Head of caudate nucleus (tissue), 42 donors: ENCODE measurements at regions not wholly inside any gene's neighbourhood (a gene's known extent, or its start where the extent isn't known, plus 50 kb on each side); places are given as distances from the start of the nearest gene placed in this dataset.
A peak's percentile ranks its signal among the peaks of the same experiment; 100 is the strongest.

Experiments used
- DNase-seq, 42 donors: peaks; one replicate each; pipeline versions ENCODE4 v3.0.0 to v3.0.0-alpha.2; 2020 to 2021; ENCODE audit warnings: mixed read lengths in 7 of 42
- intact Hi-C: fragments of 100-400 bp; cut with DNase I; formaldehyde crosslinking; loops from one replicate; pipeline ENCODE4 v1.15.0; 2022

- DNase-seq: peak; percentile 42 to 91 (median 69)
Observed at GRCh38 chr7:128167042-128167701, 73.9 kb upstream of the LEP start.

GRCh38 chr7:128167791-128168666 is 73.0 kb upstream of the LEP start:
- DNase-seq: peak in 13 of 42 donors; percentile 11 to 54 (median 32)
- intact Hi-C loops: no loop called here

More at GRCh38 chr7:128167042-128167701, 73.9 kb upstream of the LEP start:
- intact Hi-C loops: no loop called here

GRCh38 chr7:128168667-128169210 is 72.3 kb upstream of the LEP start:
- intact Hi-C loops: no loop called here
- DNase-seq: peak in 4 of 42 donors; percentile 10 to 30 (median 22)

GRCh38 chr7:128170461-128170860 is 70.6 kb upstream of the LEP start:
- no peak for DNase-seq
- intact Hi-C loops: no loop called here

- no peak for DNase-seq
- intact Hi-C loops: no loop called here
Observed at GRCh38 chr7:128171342-128171918, 69.6 kb upstream of the LEP start.

- intact Hi-C loops: no loop called here
Observed at GRCh38 chr7:128172151-128172550, 68.9 kb upstream of the LEP start.

GRCh38 chr7:128172963-128173362 is 68.1 kb upstream of the LEP start:
- no peak for DNase-seq

More at GRCh38 chr7:128172151-128172550, 68.9 kb upstream of the LEP start:
- peak in 25 of 42 donors; percentile 22 to 84 (median 49) for DNase-seq

GRCh38 chr7:128174386-128174785 is 66.7 kb upstream of the LEP start:
- intact Hi-C loops: no loop called here
- DNase-seq: no peak

More at GRCh38 chr7:128172963-128173362, 68.1 kb upstream of the LEP start:
- intact Hi-C loops: no loop called here

GRCh38 chr7:128176696-128177095 is 64.4 kb upstream of the LEP start:
- intact Hi-C loops: no loop called here
- no peak for DNase-seq

GRCh38 chr7:128177768-128178550 is 63.1 kb upstream of the LEP start:
- DNase-seq: peak in 3 of 42 donors; percentile 2 to 28 (median 17)
- intact Hi-C loops: no loop called here

GRCh38 chr7:128178611-128179010 is 62.5 kb upstream of the LEP start:
- peak in 3 of 42 donors; percentile 2 to 30 (median 19) for DNase-seq
- intact Hi-C loops: no loop called here

- intact Hi-C loops: no loop called here
- peak in 9 of 42 donors; percentile 4 to 33 (median 24) for DNase-seq
Observed at GRCh38 chr7:128188396-128189230, 52.5 kb upstream of the LEP start.

GRCh38 chr7:128189231-128189930 is 51.7 kb upstream of the LEP start:
- intact Hi-C loops: no loop called here
- peak in 10 of 42 donors; percentile 1 to 33 (median 11) for DNase-seq

GRCh38 chr7:128190051-128190647 is 50.9 kb upstream of the LEP start:
- intact Hi-C loops: no loop called here
- peak in 9 of 42 donors; percentile 1 to 27 (median 10) for DNase-seq

- peak in 5 of 42 donors; percentile 1 to 27 (median 3) for DNase-seq
- intact Hi-C loops: no loop called here
Observed at GRCh38 chr7:128191136-128191844, 49.8 kb upstream of the LEP start.
